GM12891 (cell line): ENCODE measurements at regions not wholly inside any gene's neighbourhood (a gene's known extent, or its start where the extent isn't known, plus 50 kb on each side); places are given as distances from the start of the nearest gene placed in this dataset.
A peak's percentile ranks its signal among the peaks of the same experiment; 100 is the strongest.

Source experiments
- DNase-seq: peaks from one replicate; pipeline ENCODE4 v3.0.0; 2011; ENCODE audit warnings: low spot score; ENCODE audit not compliant: insufficient read length
- FAIRE-seq: peaks from 2 replicates; lab custom pipeline; 2011; peaks lifted over from hg19 to GRCh38; lab: Jason Lieb, UNC
- PAX5 ChIP-seq: IDR thresholded peaks from 2 replicates; pipeline ENCODE4 v1.6.1; 2011; ENCODE audit warnings: low read length, moderate library complexity, mild to moderate bottlenecking; ENCODE audit not compliant: insufficient read depth, severe bottlenecking
- POLR2A ChIP-seq: IDR thresholded peaks from 2 replicates; pipeline ENCODE4 v1.6.1; 2011; ENCODE audit warnings: low read depth, low read length, control low read depth
- POLR2AphosphoS5 ChIP-seq: IDR thresholded peaks from 2 replicates; pipeline ENCODE4 v1.6.1; 2011; ENCODE audit warnings: low read depth, low read length, control low read depth
- POU2F2 ChIP-seq: IDR thresholded peaks from 2 replicates; pipeline ENCODE4 v1.6.1; 2011; ENCODE audit warnings: low read depth, mild to moderate bottlenecking, control low read depth, low read length, moderate library complexity
- SPI1 ChIP-seq: IDR thresholded peaks from 2 replicates; pipeline ENCODE4 v1.6.1; 2011; ENCODE audit warnings: low read depth, low read length, control low read depth
- TAF1 ChIP-seq: IDR thresholded peaks from 2 replicates; pipeline ENCODE4 v1.6.1; 2011; ENCODE audit warnings: low read depth, low read length, control low read depth

GRCh38 chr7:50156163-50156562 is 63.1 kb upstream of the ZPBP start:
- TF ChIP-seq POU2F2 (no peak), TAF1 (no peak), POLR2AphosphoS5 (no peak), POLR2A (no peak), PAX5 (no peak), SPI1 (no peak)
- FAIRE-seq: peak; percentile 58
- DNase-seq: no peak

GRCh38 chr7:50155755-50156154 is 62.7 kb upstream of the ZPBP start:
- TF ChIP-seq POLR2A: no peak
- TF ChIP-seq PAX5: no peak
- TF ChIP-seq TAF1: no peak
- TF ChIP-seq SPI1: no peak
- TF ChIP-seq POU2F2: no peak
- TF ChIP-seq POLR2AphosphoS5: no peak
- peak; percentile 28 for FAIRE-seq

DNA sequence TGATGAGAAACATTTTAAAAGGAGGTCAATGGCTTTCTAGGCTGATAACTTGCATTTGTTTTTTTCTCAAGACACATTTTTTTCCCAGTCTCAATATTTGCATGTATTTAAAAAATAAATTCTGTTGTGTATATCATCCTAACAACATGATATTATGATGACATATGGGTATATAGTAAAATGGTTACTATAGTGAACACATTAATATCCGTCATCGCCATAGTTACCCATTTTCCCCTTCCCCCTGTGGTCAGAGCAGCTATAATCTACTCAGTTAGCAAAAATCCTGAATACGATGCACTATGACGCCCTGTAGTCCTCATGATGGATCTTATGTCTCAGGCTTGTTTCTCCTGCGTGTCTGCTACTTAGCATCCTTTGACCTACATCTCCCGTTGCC is 60.9 kb upstream of the ZPBP start:
- DNase-seq (no peak), FAIRE-seq (no peak)
- no peak for TF ChIP-seq PAX5
- TF ChIP-seq POLR2A: no peak

More at GRCh38 chr7:50155755-50156154, 62.7 kb upstream of the ZPBP start:
- no peak for DNase-seq

GRCh38 chr7:50153148-50153547 is 60.1 kb upstream of the ZPBP start:
- peak; percentile 63 for FAIRE-seq
- no peak for DNase-seq
- TF ChIP-seq PAX5 (no peak), SPI1 (no peak), POLR2A (no peak), TAF1 (no peak), POLR2AphosphoS5 (no peak), POU2F2 (no peak)

DNA sequence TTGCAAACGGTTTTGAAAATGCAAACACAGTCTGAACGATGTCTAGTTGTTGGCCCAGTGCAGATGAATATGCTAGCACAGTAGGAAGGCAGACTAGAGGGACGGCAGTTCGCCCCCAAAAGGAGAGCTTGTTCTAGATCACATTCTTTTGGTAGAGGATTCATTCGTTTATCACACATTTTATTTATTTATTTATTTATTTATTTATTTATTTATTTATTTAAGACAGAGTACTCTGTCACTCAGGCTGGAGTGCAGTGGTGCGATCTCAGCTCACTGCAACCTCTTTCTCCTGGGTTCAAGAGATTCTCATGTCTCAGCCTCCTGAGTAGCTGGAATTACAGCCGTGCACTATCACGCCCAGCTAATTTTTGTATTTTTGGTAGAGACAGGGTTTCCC is 59.4 kb upstream of the ZPBP start:
- DNase-seq (no peak), FAIRE-seq (no peak)
- TF ChIP-seq POLR2A: no peak
- no peak for TF ChIP-seq TAF1
- TF ChIP-seq PAX5: no peak
- no peak for TF ChIP-seq POU2F2
- TF ChIP-seq SPI1: no peak
- TF ChIP-seq POLR2AphosphoS5: no peak

- no peak for DNase-seq
- no peak for TF ChIP-seq POLR2AphosphoS5
- no peak for TF ChIP-seq TAF1
- no peak for TF ChIP-seq PAX5
- no peak for TF ChIP-seq POLR2A
- no peak for TF ChIP-seq SPI1
- no peak for TF ChIP-seq POU2F2
- no peak for FAIRE-seq
Observed at GRCh38 chr7:50151661-50152060, 58.6 kb upstream of the ZPBP start.

GRCh38 chr7:50151001-50151400 is 58.0 kb upstream of the ZPBP start:
- FAIRE-seq (no peak), DNase-seq (no peak)
- TF ChIP-seq TAF1 (no peak), PAX5 (no peak), SPI1 (no peak), POU2F2 (no peak), POLR2A (no peak), POLR2AphosphoS5 (no peak)

DNA sequence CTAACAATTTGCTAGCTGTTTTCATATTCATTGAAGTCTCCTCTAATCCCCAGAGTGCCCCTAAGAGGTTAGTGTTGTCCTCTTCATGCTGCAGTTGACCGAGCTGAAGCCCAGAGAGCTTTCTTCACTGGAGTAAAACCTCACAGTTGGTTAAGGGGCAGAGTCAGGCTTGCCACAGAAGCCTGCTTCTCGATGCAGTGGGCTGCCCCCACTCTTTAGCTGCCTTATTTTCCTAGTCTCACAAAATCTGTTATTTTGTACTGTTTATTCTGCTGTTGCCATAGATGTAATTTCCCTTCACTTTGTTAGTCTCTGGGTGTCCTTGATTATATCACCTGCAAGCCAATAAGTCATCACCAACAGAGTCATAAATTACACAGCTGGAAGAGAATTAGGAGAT is 56.3 kb upstream of the ZPBP start:
- TF ChIP-seq TAF1 (no peak), PAX5 (no peak)
- DNase-seq (no peak), FAIRE-seq (peak; percentile 82)

GRCh38 chr7:50147951-50148808 is 55.1 kb upstream of the ZPBP start:
- TF ChIP-seq PAX5 (peak; percentile 32), POLR2AphosphoS5 (no peak)
- FAIRE-seq: peak; percentile 89
- no peak for DNase-seq

DNA sequence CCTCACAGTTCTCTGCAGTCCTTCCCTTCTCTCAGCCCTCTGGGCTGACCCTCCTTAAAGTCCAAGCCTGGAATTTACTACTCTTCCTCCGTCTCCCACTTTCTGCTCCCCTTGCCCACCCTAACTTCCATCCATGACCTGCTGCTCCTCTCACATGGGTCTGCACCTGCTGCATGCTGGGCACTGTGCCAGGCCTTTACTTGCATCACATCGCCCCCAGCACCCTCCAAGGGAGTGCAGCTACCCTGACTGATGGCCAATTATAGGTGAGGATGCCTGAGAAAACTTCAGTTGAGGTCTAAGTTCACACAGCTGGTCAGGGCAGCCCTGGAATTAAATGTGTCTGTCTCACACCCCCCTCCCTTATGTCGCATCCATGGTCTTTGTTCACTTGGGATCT is 53.6 kb upstream of the ZPBP start:
- DNase-seq (no peak), FAIRE-seq (peak; percentile 70)
- TF ChIP-seq SPI1: no peak
- TF ChIP-seq POLR2AphosphoS5: no peak
- no peak for TF ChIP-seq PAX5
- no peak for TF ChIP-seq TAF1
- TF ChIP-seq POLR2A: no peak
- TF ChIP-seq POU2F2: no peak
